Osteocyte (in vitro differentiated cells): ENCODE measurements at regions not wholly inside any gene's neighbourhood (a gene's known extent, or its start where the extent isn't known, plus 50 kb on each side); places are given as distances from the start of the nearest gene placed in this dataset.

Experiments used
- DNase-seq: peaks from one replicate; pipeline ENCODE4 v3.0.0; 2021; ENCODE audit warnings: mixed read lengths; ENCODE audit not compliant: unreplicated experiment; ENCODE audit errors: extremely low spot score
- H3K27ac Mint-ChIP-seq: one replicate; pipeline ENCODE4 v1.8.0; 2021; ENCODE audit warnings: mild to moderate bottlenecking, mixed read lengths; ENCODE audit not compliant: unreplicated experiment
- H3K27me3 Mint-ChIP-seq: one replicate; pipeline ENCODE4 v1.8.0; 2021; ENCODE audit warnings: mixed read lengths; ENCODE audit not compliant: unreplicated experiment
- H3K36me3 Mint-ChIP-seq: one replicate; pipeline ENCODE4 v1.8.0; 2021; ENCODE audit warnings: mixed read lengths; ENCODE audit not compliant: unreplicated experiment
- H3K4me1 Mint-ChIP-seq: one replicate; pipeline ENCODE4 v1.8.0; 2021; ENCODE audit warnings: mixed read lengths; ENCODE audit not compliant: unreplicated experiment
- H3K4me3 Mint-ChIP-seq: one replicate; pipeline ENCODE4 v1.8.0; 2021; ENCODE audit warnings: mild to moderate bottlenecking, moderate library complexity, mixed read lengths; ENCODE audit not compliant: unreplicated experiment
- H3K9me3 Mint-ChIP-seq: one replicate; pipeline ENCODE4 v1.8.0; 2021; ENCODE audit warnings: mixed read lengths; ENCODE audit not compliant: unreplicated experiment
- CTCF ChIP-seq: fragments of 200-600 bp; sonication (generic); IDR thresholded peaks from 2 replicates; pipeline ENCODE4 v1.5.0; 2021; ENCODE audit warnings: antibody characterized with exemption, mild to moderate bottlenecking, moderate library complexity

DNA sequence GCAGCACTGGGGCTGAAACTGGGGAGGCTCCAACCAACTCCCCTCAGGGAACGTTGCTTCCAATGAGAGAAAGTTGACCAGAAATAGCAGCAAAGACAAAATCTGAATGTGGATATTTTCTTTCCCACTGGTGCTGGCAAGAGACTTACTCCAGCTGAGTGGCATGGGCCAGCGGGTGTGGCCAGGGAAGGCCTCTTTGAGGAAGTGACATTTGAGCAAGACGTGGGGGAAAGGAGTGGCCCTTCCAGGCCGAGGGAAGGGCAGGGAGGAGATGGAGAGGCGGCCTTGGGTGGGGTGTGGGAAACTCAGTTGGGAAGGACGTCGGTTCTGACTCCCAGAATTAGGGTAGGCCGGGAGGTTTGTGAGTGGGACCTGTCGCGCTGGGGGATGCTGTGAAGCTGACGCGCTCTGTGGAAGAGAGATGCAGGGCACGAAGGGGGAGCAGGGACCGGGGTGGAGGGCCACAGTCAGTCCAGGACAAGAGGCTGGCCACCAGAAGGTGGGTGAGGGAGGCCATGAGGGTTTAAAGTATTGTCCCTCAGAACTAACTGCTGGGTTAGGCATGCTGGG lies 96.7 kb upstream of the IKZF1 start:
- TF ChIP-seq CTCF = no peak
- Mint-ChIP-seq H3K4me3 (no peak overlapping the region), H3K9me3 (no peaks in the 10 kb centered on the region), H3K27me3 (no peaks in the 10 kb centered on the region), H3K27ac (no peak overlapping the region), H3K4me1 (no peaks in the 10 kb centered on the region), H3K36me3 (no peaks in the 10 kb centered on the region)
- DNase-seq = peak; percentile 75

- Mint-ChIP-seq H3K9me3 (no peaks in the 10 kb centered on the region), H3K27me3 (no peaks in the 10 kb centered on the region), H3K27ac (no peak overlapping the region), H3K36me3 (no peaks in the 10 kb centered on the region), H3K4me3 (no peak overlapping the region), H3K4me1 (no peaks in the 10 kb centered on the region)
- DNase-seq = peak; percentile 78
- no peak for TF ChIP-seq CTCF
These were observed 97.3 kb upstream of the IKZF1 start for GRCh38 chr7:50207251-50207564.

DNA sequence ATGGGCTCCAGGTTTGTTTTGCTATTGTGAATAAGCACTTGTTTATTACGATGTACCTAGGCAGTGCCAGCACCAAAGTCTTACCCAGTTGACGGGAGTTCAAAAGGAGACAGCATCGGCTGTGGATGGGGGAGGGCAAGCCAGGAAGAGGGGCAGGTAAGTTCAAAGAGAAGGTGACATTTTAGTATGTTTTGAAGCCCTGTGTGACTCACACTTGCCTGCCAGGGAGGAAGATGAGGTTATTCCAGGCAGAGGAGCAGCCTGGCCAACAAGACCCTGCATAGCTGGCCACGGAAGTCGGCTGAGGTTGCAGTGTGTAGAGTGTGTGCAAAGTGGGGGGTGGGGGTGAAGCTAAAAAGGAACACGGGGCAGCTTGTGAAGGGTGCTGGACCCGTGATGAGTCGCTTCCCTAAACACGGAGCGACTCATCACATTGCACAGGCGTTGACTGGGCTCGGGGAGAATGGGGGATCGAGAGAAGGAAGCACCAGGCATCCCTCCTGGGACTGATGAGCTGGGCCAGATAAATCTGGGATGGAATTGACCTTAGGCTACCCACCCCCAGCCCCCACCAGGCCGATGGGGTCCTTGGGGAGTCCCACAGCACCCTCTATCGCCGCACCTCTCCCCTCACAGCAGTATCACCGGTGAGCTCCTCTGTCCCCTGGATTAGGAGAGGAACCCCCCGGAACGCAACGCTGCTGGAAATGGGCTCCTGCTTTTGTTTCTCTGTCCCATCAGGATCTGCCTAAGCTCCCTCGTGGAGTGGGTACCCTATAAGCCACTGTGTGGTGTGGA lies 97.9 kb upstream of the IKZF1 start:
- no peak overlapping the region for H3K27ac Mint-ChIP-seq
- DNase-seq = peak; percentile 79
- H3K36me3 Mint-ChIP-seq = no peaks in the 10 kb centered on the region
- no peaks in the 10 kb centered on the region for H3K9me3 Mint-ChIP-seq
- H3K4me1 Mint-ChIP-seq = no peaks in the 10 kb centered on the region
- TF ChIP-seq CTCF = no peak
- no peak overlapping the region for H3K4me3 Mint-ChIP-seq
- H3K27me3 Mint-ChIP-seq = no peaks in the 10 kb centered on the region

DNA sequence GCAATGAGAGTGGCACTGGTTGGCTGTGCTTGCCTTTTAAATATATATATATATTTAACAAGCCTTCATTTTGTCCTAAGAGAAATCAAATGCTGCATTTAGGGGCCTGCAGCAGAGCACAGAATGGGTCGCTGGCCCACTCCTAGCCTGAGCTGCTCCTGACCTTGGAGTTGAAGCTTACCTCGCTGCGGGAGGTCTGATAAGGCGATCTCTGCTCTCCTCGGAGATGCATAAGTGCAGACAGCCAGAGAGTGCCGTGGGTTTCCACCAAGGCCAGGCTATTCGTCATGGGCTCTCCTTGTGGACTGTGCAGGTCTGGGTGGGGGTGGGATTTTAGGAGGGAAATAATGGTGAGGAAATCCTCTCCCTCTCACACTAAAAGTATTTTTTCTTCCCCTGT lies 99.5 kb upstream of the IKZF1 start:
- H3K36me3 Mint-ChIP-seq = no peaks in the 10 kb centered on the region
- no peak for TF ChIP-seq CTCF
- H3K4me3 Mint-ChIP-seq = no peak overlapping the region
- H3K4me1 Mint-ChIP-seq = no peaks in the 10 kb centered on the region
- no peak overlapping the region for H3K27ac Mint-ChIP-seq
- H3K9me3 Mint-ChIP-seq = no peaks in the 10 kb centered on the region
- DNase-seq = peak; percentile 34
- no peaks in the 10 kb centered on the region for H3K27me3 Mint-ChIP-seq

- Mint-ChIP-seq H3K27me3 (no peaks in the 10 kb centered on the region), H3K4me1 (no peaks in the 10 kb centered on the region), H3K27ac (no peak overlapping the region), H3K4me3 (no peak overlapping the region), H3K9me3 (no peaks in the 10 kb centered on the region), H3K36me3 (no peaks in the 10 kb centered on the region)
- no peak for DNase-seq
- TF ChIP-seq CTCF = no peak
These were observed 99.9 kb upstream of the IKZF1 start for GRCh38 chr7:50204581-50204980.
